ENCODE measurements at regions not wholly inside any gene's neighbourhood (a gene's known extent, or its start where the extent isn't known, plus 50 kb on each side); places are given as distances from the start of the nearest gene placed in this dataset.

DNA sequence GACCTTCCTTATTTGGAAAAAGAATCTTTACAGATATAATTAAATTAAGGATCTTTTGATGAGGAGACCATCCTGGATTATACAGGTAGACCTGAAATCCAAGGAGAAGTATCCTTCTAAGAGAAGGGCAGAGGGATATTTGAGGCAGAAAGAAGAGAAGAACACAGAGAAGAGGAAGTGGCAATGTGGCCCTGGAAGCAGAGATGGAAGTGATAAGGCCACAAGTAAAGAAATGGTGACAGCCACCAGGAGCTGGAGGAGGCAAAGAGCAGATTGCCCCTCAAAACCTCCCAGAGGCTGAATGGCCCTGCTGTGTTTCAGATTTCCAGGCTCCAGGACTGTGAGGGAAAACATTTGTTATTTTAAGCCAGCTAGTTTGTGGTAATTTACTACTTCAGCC lies 93.0 kb upstream of the ANKRD55 start:
- DNase-seq: no peak
- ChIA-PET POLR2A (no interaction called here), CTCF (interaction anchor here (1.6 kb wide), 1 partner anchor 55 kb away, joined by 4 read pairs; no protein-coding TSS in a partner anchor)
- Mint-ChIP-seq H3K36me3 (ENCODE audit: low read depth) (peaks cover 3% of the 10 kb centered on the region), H3K27ac (peak overlapping the region; percentile 78), H3K4me3 (no peak overlapping the region), H3K27me3 (no peaks in the 10 kb centered on the region), H3K4me1 (peaks cover 81% of the 10 kb centered on the region), H3K9me3 (ENCODE audit: low read depth) (no peaks in the 10 kb centered on the region)
- intact Hi-C loops (cut with DNase I, micrococcal nuclease): loop anchor here (5.0 to 10.0 kb wide), 9 partner anchors 54 to 1251 kb away; partner anchors contain the start of genes IL6ST (in 2 of the 2) and GPBP1 (in 1 of the 2)
- no peak for ATAC-seq

DNA sequence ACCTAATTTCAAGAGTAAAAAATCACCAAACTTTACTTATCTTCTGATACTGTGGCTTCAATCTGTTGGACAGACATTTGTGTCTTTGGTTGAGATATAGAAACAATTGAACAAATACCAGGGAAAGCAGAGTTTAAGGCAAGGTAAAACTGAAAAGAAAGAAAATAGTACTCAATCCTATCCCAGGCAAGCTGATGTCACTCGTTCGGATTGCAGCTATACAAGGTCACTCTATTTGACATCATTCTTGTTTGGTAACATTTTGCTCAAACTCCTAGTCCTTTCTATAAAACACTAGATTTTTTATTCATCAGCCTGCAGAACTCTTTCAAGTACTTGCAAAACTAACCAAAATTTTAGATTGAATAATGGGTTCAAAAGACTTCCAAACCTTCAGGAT lies 91.9 kb upstream of the ANKRD55 start:
- no peaks in the 10 kb centered on the region for H3K27me3 Mint-ChIP-seq
- ATAC-seq: no peak
- no peak overlapping the region for H3K4me3 Mint-ChIP-seq
- intact Hi-C loops (cut with DNase I, micrococcal nuclease): loop anchor here (5.0 to 10.0 kb wide), 9 partner anchors 53 to 1250 kb away; partner anchors contain the start of genes IL6ST (in 2 of the 2) and GPBP1 (in 1 of the 2)
- ChIA-PET CTCF (interaction anchor here (1.0 to 1.5 kb wide), 2 partner anchors 13 to 509 kb away, joined by 3 to 5 read pairs; no protein-coding TSS in a partner anchor), POLR2A (no interaction called here)
- DNase-seq: no peak
- H3K4me1 Mint-ChIP-seq: peaks cover 80% of the 10 kb centered on the region
- H3K27ac Mint-ChIP-seq: no peak overlapping the region
- peaks cover 3% of the 10 kb centered on the region for H3K36me3 Mint-ChIP-seq (ENCODE audit: low read depth)
- H3K9me3 Mint-ChIP-seq (ENCODE audit: low read depth): no peaks in the 10 kb centered on the region

DNA sequence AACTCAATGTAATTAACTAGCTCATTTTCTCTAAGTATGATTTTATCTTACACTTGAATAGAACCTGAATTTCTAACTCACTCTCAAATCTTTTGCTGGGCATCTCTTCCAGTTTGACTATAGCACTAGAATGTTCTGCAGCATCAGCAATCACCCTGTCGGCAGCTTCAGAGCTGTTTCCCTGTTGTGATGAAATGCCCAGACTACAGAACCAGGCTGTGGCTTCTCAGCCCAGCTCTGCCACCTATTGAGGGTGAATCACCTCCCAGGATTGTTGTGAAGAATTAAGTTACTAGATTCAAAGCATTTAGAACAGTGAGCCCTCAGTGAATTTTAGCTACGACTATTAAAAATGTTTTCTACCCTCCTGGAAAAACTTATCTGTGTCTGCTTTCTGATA lies 90.4 kb upstream of the ANKRD55 start:
- H3K4me3 Mint-ChIP-seq: no peak overlapping the region
- no peaks in the 10 kb centered on the region for H3K9me3 Mint-ChIP-seq (ENCODE audit: low read depth)
- peaks cover 78% of the 10 kb centered on the region for H3K4me1 Mint-ChIP-seq
- DNase-seq (peak; percentile 51), ATAC-seq (peak; percentile 11)
- POLR2A ChIA-PET: interaction anchor here (0.6 kb wide), 1 partner anchor 53 kb away, joined by 3 read pairs; no protein-coding TSS in a partner anchor
- H3K36me3 Mint-ChIP-seq (ENCODE audit: low read depth): peaks cover 3% of the 10 kb centered on the region
- peak overlapping the region; percentile 52 for H3K27ac Mint-ChIP-seq
- intact Hi-C loops (cut with DNase I, micrococcal nuclease): loop anchor here (10.0 kb wide), 2 partner anchors 329 to 1249 kb away; partner anchors contain the start of gene IL6ST (in 1 of the 2)
- CTCF ChIA-PET: interaction anchor here (0.6 to 1.5 kb wide), 5 partner anchors 9 to 503 kb away, joined by 3 to 6 read pairs (median 3); no protein-coding TSS in a partner anchor
- no peaks in the 10 kb centered on the region for H3K27me3 Mint-ChIP-seq

GRCh38 chr5:56322592-56322991 lies 89.5 kb upstream of the ANKRD55 start:
- H3K27ac Mint-ChIP-seq: no peak overlapping the region
- no peaks in the 10 kb centered on the region for H3K27me3 Mint-ChIP-seq
- H3K36me3 Mint-ChIP-seq (ENCODE audit: low read depth): peaks cover 3% of the 10 kb centered on the region
- H3K4me3 Mint-ChIP-seq: no peak overlapping the region
- DNase-seq (no peak), ATAC-seq (no peak)
- peaks cover 77% of the 10 kb centered on the region for H3K4me1 Mint-ChIP-seq
- H3K9me3 Mint-ChIP-seq (ENCODE audit: low read depth): no peaks in the 10 kb centered on the region
- intact Hi-C loops (cut with DNase I, micrococcal nuclease): loop anchor here (10.0 kb wide), 2 partner anchors 328 to 1248 kb away; partner anchors contain the start of gene IL6ST (in 1 of the 2)
- ChIA-PET POLR2A (no interaction called here), CTCF (interaction anchor here (1.0 to 1.5 kb wide), 2 partner anchors 9 to 19 kb away, joined by 3 to 6 read pairs; no protein-coding TSS in a partner anchor)

GRCh38 chr5:56321236-56321881 lies 88.2 kb upstream of the ANKRD55 start:
- DNase-seq (peak; percentile 55), ATAC-seq (peak; percentile 50)
- Mint-ChIP-seq H3K9me3 (ENCODE audit: low read depth) (no peaks in the 10 kb centered on the region), H3K27me3 (no peaks in the 10 kb centered on the region), H3K4me3 (peak overlapping the region; percentile 2), H3K4me1 (peaks cover 70% of the 10 kb centered on the region), H3K36me3 (ENCODE audit: low read depth) (no peaks in the 10 kb centered on the region), H3K27ac (peak overlapping the region; percentile 17)
- CTCF ChIA-PET: no interaction called here
- intact Hi-C loops (cut with DNase I, micrococcal nuclease): loop anchor here (10.0 kb wide), 2 partner anchors 327 to 1247 kb away; partner anchors contain the start of gene IL6ST (in 1 of the 2)
- POLR2A ChIA-PET: no interaction called here

DNA sequence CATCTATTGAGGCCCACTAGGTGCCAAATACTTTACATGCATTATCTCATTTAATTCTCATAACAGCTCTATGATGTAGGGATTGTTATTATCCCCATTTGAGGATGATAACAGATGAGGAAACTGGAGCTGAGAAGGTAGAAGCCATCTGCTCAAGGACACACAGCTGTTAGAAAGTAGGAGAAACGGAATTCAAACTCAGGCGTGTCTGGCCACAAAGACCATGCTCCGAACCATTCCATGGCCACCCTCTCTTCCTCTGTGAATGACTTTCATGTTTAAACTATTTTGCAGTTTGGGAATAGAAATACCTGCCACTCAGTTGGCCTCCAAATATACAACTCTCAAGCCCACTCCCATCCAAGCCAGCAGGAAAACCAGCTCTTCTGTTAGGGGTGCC lies 87.6 kb upstream of the ANKRD55 start:
- Mint-ChIP-seq H3K27me3 (no peaks in the 10 kb centered on the region), H3K36me3 (ENCODE audit: low read depth) (no peaks in the 10 kb centered on the region), H3K4me3 (peak overlapping the region; percentile 2), H3K9me3 (ENCODE audit: low read depth) (no peaks in the 10 kb centered on the region), H3K4me1 (peaks cover 69% of the 10 kb centered on the region), H3K27ac (no peak overlapping the region)
- DNase-seq (no peak), ATAC-seq (no peak)
- POLR2A ChIA-PET: no interaction called here
- intact Hi-C loops (cut with DNase I, micrococcal nuclease): loop anchor here (10.0 kb wide), 2 partner anchors 326 to 1246 kb away; partner anchors contain the start of gene IL6ST (in 1 of the 2)
- CTCF ChIA-PET: no interaction called here

GRCh38 chr5:56319526-56320181 lies 86.5 kb upstream of the ANKRD55 start:
- POLR2A ChIA-PET: no interaction called here

GRCh38 chr5:56317923-56318561 lies 84.9 kb upstream of the ANKRD55 start:
- H3K27me3 Mint-ChIP-seq: no peaks in the 10 kb centered on the region
- ChIA-PET CTCF (interaction anchor here (0.5 to 1.1 kb wide), 3 partner anchors 18 to 353 kb away, joined by 3 to 4 read pairs (median 3); no protein-coding TSS in a partner anchor), POLR2A (no interaction called here)
- intact Hi-C loops (cut with DNase I, micrococcal nuclease): no loop called here
- DNase-seq (no peak), ATAC-seq (no peak)
- H3K4me1 Mint-ChIP-seq: peaks cover 68% of the 10 kb centered on the region
- no peaks in the 10 kb centered on the region for H3K36me3 Mint-ChIP-seq (ENCODE audit: low read depth)
- H3K27ac Mint-ChIP-seq: no peak overlapping the region
- H3K9me3 Mint-ChIP-seq (ENCODE audit: low read depth): no peaks in the 10 kb centered on the region
- H3K4me3 Mint-ChIP-seq: no peak overlapping the region

More at GRCh38 chr5:56319526-56320181, 86.5 kb upstream of the ANKRD55 start:
- DNase-seq (no peak), ATAC-seq (no peak)
- Mint-ChIP-seq H3K4me1 (peaks cover 66% of the 10 kb centered on the region), H3K36me3 (ENCODE audit: low read depth) (no peaks in the 10 kb centered on the region), H3K4me3 (peak overlapping the region; percentile 19), H3K9me3 (ENCODE audit: low read depth) (no peaks in the 10 kb centered on the region), H3K27me3 (no peaks in the 10 kb centered on the region), H3K27ac (no peak overlapping the region)
- intact Hi-C loops (cut with DNase I, micrococcal nuclease): loop anchor here (10.0 kb wide), 2 partner anchors 325 to 1245 kb away; partner anchors contain the start of gene IL6ST (in 1 of the 2)
- CTCF ChIA-PET: no interaction called here

GRCh38 chr5:56316299-56316994 lies 83.3 kb upstream of the ANKRD55 start:
- ATAC-seq: peak; percentile 27
- Mint-ChIP-seq H3K27ac (peak overlapping the region; percentile 32), H3K4me3 (no peak overlapping the region), H3K36me3 (ENCODE audit: low read depth) (no peaks in the 10 kb centered on the region), H3K9me3 (ENCODE audit: low read depth) (no peaks in the 10 kb centered on the region), H3K27me3 (no peaks in the 10 kb centered on the region), H3K4me1 (peaks cover 72% of the 10 kb centered on the region)
- CTCF ChIA-PET: interaction anchor here (0.6 to 1.1 kb wide), 3 partner anchors 46 to 822 kb away, joined by 3 to 4 read pairs (median 4); no protein-coding TSS in a partner anchor
- intact Hi-C loops (cut with DNase I, micrococcal nuclease): no loop called here
- POLR2A ChIA-PET: no interaction called here
- no peak for DNase-seq

DNA sequence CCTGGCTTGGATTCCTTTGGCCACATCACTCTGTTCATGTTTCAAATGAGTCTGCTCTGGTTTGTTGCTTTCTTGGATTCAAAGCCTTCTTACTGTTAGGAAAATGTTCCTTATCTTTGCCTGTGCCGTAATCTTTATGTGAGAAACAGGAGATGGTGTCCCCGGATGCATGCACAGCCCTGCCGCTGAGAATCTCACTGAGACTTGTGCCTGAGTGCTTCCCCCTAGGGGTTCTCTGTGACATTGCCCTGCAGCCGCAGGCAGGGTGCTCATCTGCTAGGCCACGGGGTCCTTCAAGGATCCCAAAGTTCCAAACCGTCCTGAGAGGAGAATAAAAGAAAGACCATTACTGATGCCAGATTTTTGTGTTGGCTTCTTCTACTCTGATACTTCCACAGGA lies 81.4 kb upstream of the ANKRD55 start:
- Mint-ChIP-seq H3K27me3 (peaks cover 3% of the 10 kb centered on the region), H3K4me3 (no peak overlapping the region), H3K27ac (no peak overlapping the region), H3K36me3 (ENCODE audit: low read depth) (no peaks in the 10 kb centered on the region), H3K9me3 (ENCODE audit: low read depth) (no peaks in the 10 kb centered on the region), H3K4me1 (peaks cover 59% of the 10 kb centered on the region)
- intact Hi-C loops (cut with DNase I, micrococcal nuclease): no loop called here
- ATAC-seq (no peak), DNase-seq (peak; percentile 42)
- ChIA-PET POLR2A (no interaction called here), CTCF (interaction anchor here (1.3 kb wide), 1 partner anchor 10 kb away, joined by 4 read pairs; no protein-coding TSS in a partner anchor)

All from activated CD4-positive, alpha-beta T cell treated with anti-CD3 and anti-CD28 coated beads for 36 hours (primary cell).